GM19395 (cell line): ENCODE measurements at regions not wholly inside any gene's neighbourhood (a gene's known extent, or its start where the extent isn't known, plus 50 kb on each side); places are given as distances from the start of the nearest gene placed in this dataset.

Source experiments
- ATAC-seq: cut with Tn5 transposase; IDR thresholded peaks from one replicate; pipeline ENCODE4 v1.9.1; 2021; ENCODE audit warnings: mild to moderate bottlenecking, moderate library complexity; ENCODE audit not compliant: unreplicated experiment

- no peak for ATAC-seq
Measured at GRCh38 chr21:35768187-35768586, 292.1 kb downstream of the SETD4 start.

- ATAC-seq: no peak
Measured at GRCh38 chr21:35764586-35764985, 295.7 kb downstream of the SETD4 start.

- ATAC-seq: no peak
Measured at GRCh38 chr21:35764077-35764476, 296.2 kb downstream of the SETD4 start.

GRCh38 chr21:35754583-35754982, 305.7 kb downstream of the SETD4 start:
- ATAC-seq: no peak

GRCh38 chr21:35753308-35753707, 307.0 kb downstream of the SETD4 start:
- ATAC-seq: no peak

- ATAC-seq: no peak
Measured at GRCh38 chr21:35751171-35751570, 309.2 kb downstream of the SETD4 start.

- no peak for ATAC-seq
Measured at GRCh38 chr21:35749904-35750303, 310.4 kb downstream of the SETD4 start.

GRCh38 chr21:35748678-35749314, 311.5 kb downstream of the SETD4 start:
- ATAC-seq: no peak

- ATAC-seq: no peak
Measured at GRCh38 chr21:35743571-35743970, 316.8 kb downstream of the SETD4 start.

- ATAC-seq: no peak
Measured at GRCh38 chr21:35738347-35738961, 321.9 kb downstream of the SETD4 start.

GRCh38 chr21:35737899-35738346, 322.4 kb downstream of the SETD4 start:
- no peak for ATAC-seq

GRCh38 chr21:35737449-35737848, 322.9 kb downstream of the SETD4 start:
- no peak for ATAC-seq

- no peak for ATAC-seq
Measured at GRCh38 chr21:35732788-35733187, 327.5 kb downstream of the SETD4 start.

- no peak for ATAC-seq
Measured at GRCh38 chr21:35730325-35730724, 330.0 kb downstream of the SETD4 start.

GRCh38 chr21:35727830-35728229, 332.5 kb downstream of the SETD4 start:
- ATAC-seq: no peak

- no peak for ATAC-seq
Measured at GRCh38 chr21:35724156-35724555, 336.2 kb downstream of the SETD4 start.

- no peak for ATAC-seq
Measured at GRCh38 chr21:35721701-35722100, 338.6 kb downstream of the SETD4 start.

GRCh38 chr21:35720208-35720731, 340.1 kb downstream of the SETD4 start:
- ATAC-seq: no peak

GRCh38 chr21:35719080-35719479, 341.2 kb downstream of the SETD4 start:
- ATAC-seq: no peak

GRCh38 chr21:35716876-35717565, 343.3 kb downstream of the SETD4 start:
- ATAC-seq: no peak

- ATAC-seq: no peak
Measured at GRCh38 chr21:35713914-35714313, 346.4 kb downstream of the SETD4 start.

- no peak for ATAC-seq
Measured at GRCh38 chr21:35711661-35712060, 348.7 kb downstream of the SETD4 start.
